Right lobe of liver (tissue), 4 donors: ENCODE measurements at regions not wholly inside any gene's neighbourhood (a gene's known extent, or its start where the extent isn't known, plus 50 kb on each side); places are given as distances from the start of the nearest gene placed in this dataset.
"Not testable (repeated sequence)": the region's sequence is repeated elsewhere in the genome, so short reads cannot be mapped to it uniquely, and the experiment has no call there.

Experiments
- POLR2A ChIP-seq: fragments of 450-650 bp; IDR thresholded peaks from one replicate; pipeline ENCODE4 v1.6.1; 2017; ENCODE audit warnings: antibody characterized with exemption, mild to moderate bottlenecking
- TF ChIP-seq, protein P1 (sequence below), 4 donors: fragments of 200-600 bp in 3 of 4; fragments of 450-650 bp in 1 of 4; IDR thresholded peaks; one replicate each; pipeline versions ENCODE4 v1.5.1 to v1.8.0; 2016 to 2022; ENCODE audit warnings: antibody characterized with exemption in 4 of 4, mild to moderate bottlenecking in 2 of 4
- donor health status: DM: no; HTN: no; CAD: no.
- donor health status: DM: no; HTN: no; CAD: no.
- donor health status: DM: no; HTN: yes; CAD: no.

DNA sequence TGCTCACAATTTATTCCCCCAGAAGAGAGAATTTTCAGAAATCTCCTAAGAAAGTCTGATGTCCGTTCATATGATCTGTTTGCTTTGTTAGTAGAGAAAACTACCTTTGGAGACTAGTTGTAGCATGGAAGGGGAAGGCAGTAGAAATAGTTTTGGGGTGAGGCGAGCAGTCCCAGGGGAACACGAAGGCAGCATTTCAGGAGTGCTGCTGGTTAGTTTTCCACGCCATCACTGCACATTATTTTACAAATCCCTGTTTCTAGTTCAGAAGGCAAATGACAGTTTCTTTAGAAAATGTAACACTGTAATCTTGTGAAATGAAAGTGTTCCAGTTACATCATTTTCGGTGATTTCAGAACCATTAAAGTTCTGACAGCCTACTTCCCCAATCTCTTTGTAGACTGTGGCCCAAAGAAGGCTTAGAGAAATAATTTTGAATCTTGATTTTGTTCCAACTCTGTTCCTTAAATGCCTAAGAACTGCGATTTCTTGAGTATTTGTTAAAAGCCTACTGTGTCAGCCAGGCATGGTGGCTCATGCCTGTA lies 123.8 kb downstream of the LAT start:
- not testable (repeated sequence) for TF ChIP-seq POLR2A
- TF ChIP-seq, protein P1, sequence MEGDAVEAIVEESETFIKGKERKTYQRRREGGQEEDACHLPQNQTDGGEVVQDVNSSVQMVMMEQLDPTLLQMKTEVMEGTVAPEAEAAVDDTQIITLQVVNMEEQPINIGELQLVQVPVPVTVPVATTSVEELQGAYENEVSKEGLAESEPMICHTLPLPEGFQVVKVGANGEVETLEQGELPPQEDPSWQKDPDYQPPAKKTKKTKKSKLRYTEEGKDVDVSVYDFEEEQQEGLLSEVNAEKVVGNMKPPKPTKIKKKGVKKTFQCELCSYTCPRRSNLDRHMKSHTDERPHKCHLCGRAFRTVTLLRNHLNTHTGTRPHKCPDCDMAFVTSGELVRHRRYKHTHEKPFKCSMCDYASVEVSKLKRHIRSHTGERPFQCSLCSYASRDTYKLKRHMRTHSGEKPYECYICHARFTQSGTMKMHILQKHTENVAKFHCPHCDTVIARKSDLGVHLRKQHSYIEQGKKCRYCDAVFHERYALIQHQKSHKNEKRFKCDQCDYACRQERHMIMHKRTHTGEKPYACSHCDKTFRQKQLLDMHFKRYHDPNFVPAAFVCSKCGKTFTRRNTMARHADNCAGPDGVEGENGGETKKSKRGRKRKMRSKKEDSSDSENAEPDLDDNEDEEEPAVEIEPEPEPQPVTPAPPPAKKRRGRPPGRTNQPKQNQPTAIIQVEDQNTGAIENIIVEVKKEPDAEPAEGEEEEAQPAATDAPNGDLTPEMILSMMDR (IDR thresholded peaks at IDR 0.05): not testable (repeated sequence)
